ENCODE measurements at regions not wholly inside any gene's neighbourhood (a gene's known extent, or its start where the extent isn't known, plus 50 kb on each side); places are given as distances from the start of the nearest gene placed in this dataset.

DNA sequence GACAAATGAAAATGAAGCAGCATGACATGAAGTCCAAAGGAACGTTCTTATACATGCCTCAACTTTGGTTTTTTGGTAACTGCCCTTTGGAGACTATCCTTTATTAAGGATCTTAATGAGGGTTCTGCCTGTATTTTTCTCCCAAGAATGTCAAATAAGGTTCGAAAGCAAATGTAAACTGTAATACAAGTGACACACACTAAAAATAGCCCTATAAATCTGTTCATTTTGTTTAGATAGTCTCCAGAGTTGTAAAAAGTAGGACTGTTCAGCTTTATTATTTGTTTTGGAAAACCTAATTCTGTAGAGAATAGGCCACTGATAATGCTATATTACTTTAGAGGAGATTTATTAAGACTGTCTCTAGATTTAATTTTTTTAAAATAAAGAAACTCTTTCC, 80.5 kb upstream of the CDIN1 start:
- no peak for DNase-seq

DNA sequence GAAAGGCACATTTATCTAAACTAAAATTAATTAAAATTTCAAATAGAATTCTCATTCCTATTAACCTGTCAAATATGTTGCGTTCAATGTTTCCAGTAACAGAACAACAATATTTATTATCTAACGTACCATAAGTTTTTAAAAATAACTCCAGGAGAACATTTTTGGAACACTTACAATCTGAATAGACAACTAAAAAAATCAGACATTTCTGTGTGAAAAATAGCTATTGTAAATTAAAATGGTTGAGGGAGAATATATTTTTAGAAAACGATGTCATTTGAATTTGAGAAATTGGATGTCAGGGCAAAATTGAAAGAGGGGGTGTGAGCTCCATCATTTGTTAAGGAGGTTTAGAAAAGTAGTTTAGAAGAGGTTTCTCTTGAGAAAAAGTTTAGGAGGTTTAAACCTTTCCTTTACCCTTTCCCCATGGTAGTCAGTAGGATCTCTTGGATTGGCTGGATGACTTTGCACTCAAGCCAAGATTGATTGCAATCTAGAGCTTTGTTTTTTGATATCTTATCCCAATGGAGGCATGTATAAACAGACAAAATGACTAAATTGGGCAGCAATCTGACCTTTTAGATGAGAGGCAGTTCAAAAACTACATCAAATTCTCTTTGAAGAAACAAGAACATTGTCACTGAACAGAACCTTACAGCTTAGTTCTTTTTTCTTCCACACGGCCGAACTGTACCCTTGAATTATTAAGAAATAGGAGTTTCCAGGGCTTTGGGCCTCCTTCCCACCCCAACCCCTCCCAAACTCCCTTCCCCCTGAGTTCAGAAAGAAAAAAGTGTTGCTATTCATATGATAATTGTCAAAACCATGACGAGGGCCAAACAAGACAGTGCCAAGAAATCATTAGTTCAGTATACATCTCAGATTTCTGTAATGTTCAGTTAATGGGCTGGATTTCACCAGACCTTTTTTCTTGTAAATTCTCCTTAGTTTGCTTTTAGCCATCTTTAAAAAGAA, 79.7 kb upstream of the CDIN1 start:
- DNase-seq, result peak; percentile 7

DNA sequence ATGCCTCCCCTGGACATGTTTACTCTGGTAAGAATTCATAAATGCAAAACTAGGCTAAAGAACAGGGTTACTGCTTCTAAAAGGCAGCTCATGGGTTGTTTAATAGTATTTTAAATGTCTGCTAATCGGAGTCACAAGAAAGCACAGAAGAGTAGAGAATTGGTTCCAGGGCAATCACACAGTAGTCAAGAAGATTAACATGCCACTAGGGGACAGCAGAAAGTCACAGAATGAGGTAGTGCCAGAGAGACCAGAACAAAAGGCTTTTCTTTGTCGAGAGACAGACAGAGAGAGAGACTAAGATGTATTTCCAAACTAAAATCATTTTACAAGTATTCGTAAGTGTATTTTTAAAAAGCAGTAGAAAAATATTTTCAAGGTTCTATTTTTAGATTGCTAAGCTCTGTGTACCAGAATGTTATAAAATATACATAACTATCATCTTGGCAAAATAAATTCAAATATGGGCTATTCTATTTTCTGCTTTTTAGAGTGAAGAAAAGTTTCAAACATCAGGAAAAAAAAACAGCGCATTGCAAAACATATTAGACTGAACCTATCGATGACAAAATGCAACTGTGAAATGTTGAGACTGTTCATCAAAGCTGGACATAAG, 78.3 kb upstream of the CDIN1 start:
- peak; percentile 86 for DNase-seq

DNA sequence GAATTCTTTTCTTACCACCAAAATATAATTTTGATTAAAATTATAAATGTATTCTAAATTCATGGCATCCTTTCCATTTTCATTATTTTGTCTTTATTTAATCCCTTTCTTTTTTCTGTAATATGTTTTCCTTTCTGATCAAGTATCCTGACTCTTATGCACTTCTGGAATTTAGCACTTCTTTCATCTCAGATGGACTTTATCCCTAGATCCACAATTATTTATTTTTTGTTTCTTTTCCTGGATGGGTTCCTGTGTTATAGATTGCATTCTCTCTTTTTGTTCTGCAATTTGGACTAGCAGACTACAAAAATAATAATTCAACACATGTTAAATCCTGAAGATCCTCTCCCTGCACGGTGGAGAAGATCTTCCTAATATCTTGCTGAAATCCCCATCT, 76.9 kb upstream of the CDIN1 start:
- no peak for DNase-seq

DNA sequence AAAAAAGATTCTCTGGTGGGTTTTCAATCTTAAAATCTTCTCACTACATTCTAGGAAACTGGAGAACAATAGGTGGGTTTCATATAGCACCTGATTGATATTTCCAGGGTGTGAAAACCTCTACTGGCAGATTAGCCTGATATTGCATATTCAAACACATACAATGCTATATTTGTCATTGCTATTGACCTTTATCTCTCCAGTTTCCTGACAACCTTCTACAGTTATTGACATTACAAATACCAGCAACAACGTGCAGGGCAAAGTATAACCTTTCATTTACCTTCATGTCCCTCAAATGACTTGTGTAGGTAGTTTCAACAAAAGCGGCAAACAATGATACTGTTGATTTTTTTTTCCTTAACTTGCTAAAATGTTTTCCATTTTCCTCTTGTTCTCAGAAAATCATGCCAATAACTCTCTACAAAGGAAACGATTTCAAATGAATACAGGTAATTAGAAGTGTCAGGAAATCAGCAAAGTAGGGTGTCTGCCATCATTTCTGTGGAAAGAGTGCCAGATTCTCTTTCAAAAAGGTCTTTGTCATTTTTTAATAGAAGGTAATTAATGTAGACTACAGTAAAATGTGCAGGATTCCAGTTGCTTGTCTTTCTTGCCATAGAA, 72.6 kb upstream of the CDIN1 start:
- no peak for DNase-seq

DNA sequence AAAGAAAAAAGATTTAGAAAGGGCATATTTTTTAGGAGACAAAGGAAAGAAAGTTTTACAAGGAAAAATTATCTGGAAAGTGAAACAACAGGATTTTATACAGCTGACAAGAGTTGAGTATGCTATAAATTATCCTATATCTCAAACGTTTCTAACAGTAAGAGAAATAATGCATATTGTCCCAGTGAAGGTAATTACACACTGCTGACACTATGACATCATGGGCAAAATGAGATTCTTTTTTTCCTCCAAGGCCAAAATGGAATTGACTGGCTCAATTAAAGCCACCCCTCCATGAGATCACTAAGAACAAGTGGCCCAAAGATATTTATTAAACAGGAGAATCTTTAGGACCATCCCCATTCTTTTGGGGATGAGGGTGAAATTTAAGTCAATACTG, 72.0 kb upstream of the CDIN1 start:
- no peak for DNase-seq

DNA sequence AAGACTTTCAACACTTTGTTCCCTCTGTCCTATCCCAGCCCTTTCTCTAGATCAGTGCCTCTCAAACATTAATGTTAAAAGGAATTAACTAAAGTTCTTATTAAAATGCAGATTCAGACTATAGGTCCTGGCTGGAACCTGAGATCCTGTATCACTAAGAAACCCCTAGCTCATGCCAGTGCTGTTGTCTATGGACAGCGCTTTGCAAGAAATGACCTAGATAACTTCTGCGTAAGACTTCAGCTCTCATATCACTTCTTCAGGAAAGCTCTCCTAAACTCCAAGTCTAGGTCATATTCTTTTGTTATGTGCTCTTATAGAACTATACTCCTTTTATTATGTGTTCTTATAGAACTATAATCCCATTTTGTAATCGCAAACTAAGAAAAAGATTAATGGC, 67.8 kb upstream of the CDIN1 start:
- no peak for DNase-seq

DNA sequence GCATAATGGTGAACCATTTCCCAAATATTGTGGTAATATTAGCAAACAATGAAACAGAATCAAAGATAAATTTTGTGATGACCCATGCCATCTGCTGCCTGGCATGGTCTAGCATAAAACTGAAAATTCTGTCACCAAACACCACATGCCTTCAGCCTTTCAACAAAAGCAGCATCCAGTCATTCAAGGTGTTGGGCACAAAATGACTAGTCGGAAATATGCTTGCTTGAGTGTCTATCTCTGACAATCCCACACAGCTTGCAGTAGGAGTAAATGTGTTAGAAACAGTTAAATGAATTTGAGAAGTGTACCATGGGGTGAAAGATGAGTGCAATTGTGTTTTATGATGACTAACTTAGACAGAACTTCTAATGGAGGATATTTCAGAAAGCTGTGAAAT, 61.7 kb upstream of the CDIN1 start:
- DNase-seq, result no peak

DNA sequence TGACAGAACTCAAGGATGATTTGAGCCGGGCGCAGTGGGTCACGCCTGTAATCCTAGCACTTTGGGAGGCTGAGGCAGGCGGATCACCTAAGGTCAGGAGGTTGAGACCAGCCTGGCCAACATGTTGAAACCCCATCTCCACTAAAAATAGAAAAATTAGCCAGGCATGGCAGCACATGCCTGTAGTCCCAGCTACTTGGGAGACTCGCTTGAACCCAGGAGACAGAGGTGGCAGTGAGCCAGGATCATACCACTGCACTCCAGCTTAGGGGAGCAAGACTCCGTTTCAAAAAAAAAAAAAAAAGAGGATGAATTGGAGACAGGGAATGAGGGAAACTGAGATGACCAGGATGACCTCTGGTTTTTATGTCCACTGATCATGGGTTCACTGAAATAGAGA, 60.4 kb upstream of the CDIN1 start:
- DNase-seq, result peak; percentile 32

DNA sequence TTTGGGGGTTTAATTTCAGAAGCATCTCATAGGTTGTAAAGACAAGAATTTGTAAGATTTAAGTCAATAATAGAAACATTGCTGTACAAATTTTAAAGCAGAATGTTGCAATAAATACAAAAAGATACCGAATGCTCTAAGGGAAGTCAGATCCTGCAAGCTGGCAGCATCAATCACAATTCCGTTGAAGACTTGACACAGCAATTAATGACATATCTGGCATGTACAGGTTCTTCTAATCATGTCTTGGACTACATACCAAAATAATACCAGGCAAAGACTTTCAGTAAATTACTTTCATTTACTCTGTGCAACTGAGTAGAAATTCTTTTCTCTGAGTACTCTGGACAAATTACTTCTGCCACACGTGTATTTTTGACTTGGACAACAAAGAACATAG, 54.0 kb upstream of the CDIN1 start:
- no peak for DNase-seq

DNA sequence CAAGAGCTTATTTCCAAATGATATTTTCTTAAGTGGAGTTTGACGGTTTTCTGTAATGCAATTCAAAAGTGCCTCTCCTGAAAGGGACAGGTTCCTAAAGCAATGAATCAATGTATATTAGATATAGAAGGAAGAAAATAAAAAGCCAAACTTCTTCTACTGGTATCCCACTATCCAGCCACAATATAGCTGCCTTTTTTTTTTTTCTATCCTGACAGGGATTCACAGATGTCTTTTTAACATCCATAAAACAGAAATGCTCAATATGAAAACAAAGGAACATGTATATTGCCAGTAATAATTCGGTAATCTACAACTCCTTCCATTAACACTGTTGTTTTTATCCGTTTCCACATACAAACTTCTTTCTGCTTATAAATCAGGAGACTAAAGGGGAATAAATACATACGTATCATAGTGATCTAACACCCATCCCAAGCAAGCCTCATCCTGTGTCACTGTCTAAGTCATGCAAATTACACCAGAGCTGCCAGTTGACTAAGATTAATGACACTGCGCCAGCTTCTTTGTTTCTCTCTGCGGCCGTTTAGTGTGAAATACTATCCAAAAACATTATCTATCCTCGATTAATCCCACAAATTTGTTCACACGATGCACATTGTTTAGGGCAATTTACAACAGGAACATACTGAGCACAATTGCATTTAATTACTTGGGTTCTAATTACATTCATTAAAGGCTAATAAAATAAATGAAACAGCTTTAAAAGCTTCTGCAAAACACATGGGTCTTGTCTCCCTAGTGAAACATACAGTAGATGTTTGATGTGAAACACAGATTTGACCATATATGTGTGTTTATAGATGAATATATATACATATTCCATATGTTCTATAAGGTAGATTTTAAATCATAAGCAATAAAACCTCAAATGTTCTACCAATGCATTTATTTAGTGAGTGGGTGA, 51.9 kb upstream of the CDIN1 start:
- DNase-seq, result peak; percentile 79

DNA sequence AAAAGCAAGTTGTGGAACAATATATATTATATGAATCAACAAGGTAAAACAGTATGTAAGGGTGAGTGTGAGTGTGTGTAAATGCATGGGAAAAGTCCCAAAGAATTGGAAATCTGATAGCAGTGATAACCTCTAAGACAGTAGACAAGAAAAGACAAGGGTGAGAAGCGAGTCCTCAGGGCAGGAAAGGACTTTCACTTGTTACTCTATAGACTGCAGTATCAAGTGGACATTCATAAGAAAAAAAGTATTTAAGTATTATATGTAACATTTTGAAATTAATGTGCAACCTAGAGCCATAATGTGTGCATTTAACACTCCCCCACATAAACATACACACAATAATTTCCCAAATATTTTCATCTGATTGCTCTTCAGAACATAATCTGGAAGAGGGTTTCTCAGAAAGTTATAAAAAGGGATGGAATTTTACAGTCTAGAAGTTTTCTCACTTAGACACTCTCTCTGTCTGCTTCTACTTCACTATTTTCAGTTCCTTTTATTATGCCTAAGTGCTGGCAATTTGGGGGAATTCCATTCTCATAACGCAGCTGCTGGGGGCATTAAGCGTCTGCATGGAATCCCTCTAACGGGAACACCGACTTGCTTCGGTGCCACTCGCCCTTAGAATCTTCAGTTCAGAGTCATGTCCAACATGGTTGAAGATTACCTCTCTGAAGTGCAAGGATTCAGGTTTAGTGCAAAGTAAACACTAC, 50.0 kb upstream of the CDIN1 start:
- no peak for DNase-seq

Data from NCI-H2171 treated with DMSO at 0.1 percent for 48 hours (cell line).